ENCODE measurements at regions not wholly inside any gene's neighbourhood (a gene's known extent, or its start where the extent isn't known, plus 50 kb on each side); places are given as distances from the start of the nearest gene placed in this dataset.

DNA sequence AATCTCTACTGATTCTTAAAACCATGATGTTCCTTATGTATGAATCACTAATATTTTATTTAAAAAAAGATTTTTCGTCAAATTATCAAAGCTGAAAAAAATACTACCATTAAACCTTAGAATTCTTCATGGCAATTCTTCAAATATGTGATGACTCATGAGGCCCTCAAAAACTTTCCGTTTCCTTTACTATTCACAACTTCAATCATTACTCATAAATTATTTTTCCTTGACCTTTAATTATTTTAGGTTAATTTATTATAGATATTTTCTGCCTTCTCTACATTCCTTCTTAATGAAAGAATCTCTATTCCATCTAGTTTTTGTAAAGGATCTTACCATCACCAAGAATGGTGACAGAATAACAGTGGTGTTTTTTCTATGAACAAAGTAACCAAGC, 162.1 kb upstream of the SOX5 start:
- DNase-seq, result no peak

GRCh38 chr12:24111086-24111485, 161.6 kb upstream of the SOX5 start:
- DNase-seq, result no peak

DNA sequence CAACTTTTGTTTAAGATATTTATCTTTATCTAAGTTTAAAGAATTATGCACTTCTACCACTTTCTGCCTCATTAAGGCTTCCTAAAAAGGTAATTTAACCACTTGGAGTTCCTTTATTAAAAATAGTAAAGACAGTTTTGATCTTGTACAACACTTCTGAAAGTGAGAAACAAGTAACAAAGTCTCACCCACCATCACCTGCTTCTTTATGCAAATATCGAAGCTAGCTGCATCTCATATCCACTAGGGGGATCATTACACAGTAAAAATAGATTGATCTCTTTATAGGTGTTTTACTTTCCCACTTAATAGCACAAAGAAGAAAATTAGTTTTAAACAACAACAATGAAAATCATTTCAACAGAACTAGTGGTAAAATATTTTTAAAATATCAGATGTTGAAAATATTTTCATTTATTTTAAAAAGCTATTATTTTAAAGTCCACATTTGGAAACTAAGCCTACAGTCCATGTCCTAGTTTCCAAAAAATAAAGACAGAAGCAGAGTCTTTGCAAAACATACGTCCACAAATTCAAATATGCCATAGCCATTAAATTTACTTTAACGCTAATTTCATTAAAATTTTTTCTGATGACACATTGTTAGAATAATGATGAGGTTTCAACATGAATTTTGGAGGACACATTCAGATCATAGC, 160.0 kb upstream of the SOX5 start:
- no peak for DNase-seq

DNA sequence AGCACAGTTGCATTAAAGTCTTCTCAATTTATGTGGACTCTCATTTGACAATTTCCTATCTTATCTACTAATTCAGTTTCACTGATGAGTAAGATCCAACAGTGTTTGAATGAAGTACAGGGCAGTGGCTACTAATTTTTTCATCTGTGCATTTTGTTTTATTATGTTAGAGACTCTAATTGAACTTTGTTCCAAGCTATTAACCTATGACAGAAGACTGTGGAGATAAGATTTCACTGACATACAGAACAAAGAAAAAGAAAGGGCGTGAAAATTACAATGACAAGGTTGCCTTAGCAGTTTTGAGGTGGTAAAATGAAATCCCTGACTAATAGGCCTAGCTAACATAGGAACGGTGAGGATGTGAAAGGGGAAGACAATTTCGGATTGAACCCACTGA, 153.2 kb upstream of the SOX5 start:
- DNase-seq, result no peak

GRCh38 chr12:24099576-24099975, 150.1 kb upstream of the SOX5 start:
- no peak for DNase-seq

DNA sequence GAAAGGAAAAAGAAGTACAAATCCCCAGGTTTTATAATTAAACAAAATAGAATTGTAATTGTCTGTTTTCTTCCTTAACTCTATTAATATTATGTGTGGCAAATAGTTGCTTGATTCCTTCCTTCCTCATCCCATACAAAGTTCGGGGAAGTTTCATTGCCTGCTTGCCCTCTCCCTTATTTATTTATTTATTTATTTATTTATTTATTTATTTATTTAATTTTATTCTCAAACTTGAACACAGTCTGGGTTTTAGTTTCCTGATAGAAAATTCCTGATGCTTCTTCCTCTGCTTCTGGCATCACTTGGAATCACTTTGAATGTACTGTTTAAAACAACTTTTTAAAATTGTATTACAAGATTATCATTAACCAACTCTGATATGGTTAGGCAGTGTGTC, 145.8 kb upstream of the SOX5 start:
- no peak for DNase-seq

DNA sequence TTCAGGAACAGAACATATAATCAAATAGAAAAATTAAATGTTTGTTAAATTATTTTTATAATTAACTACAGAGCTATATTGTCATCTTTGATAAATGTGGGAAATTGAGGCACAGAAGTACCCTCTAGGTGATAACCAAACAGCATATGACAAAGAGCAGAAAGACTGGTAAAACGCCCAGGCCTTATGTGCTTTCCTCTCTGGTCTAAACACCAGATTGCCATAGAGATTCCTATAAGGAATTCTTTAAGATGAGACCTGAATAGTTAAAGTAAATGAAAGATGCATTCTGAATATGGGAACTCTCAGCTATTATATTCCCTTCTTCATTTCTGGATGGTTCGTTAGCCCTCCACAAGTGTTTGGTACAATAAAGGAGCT, 140.0 kb upstream of the SOX5 start:
- no peak for DNase-seq

- DNase-seq, result no peak
Observed at GRCh38 chr12:24088751-24089509, 139.5 kb upstream of the SOX5 start.

DNA sequence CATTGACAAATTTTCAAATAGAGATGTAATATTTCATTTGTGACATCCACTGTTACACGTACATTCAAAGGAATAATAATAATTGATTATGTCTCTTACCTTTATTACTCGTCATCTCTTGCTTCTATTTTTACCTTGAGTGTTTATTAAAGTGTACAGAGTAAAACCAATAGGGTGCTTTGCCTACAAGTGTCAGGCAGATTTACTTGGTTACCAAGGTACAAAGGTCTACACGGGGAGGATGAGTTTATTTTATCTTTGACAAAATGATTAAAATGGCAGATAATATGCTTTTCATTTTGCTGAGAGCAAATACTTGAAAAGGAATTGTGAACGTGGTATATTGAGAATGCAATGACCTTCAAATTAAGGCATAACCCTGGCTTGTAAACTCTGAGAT, 137.8 kb upstream of the SOX5 start:
- no peak for DNase-seq

DNA sequence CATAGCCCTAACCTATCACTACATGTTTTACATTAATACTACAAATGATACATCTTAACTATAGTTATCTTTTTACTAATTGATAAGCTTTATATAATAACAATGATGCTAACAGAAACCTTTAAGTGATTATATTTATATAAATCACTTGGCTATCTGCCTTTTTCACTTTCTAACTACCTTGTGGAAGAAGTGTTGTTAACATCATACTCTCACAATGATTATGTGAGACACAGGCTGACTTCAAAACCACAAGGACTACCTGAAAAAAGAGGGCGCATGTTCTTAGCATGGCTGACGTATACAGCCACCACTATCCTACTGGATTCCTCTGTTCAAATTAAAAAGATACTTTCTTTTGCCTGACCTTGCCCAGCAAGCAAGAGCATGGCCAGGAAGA, 135.3 kb upstream of the SOX5 start:
- DNase-seq, result no peak

DNA sequence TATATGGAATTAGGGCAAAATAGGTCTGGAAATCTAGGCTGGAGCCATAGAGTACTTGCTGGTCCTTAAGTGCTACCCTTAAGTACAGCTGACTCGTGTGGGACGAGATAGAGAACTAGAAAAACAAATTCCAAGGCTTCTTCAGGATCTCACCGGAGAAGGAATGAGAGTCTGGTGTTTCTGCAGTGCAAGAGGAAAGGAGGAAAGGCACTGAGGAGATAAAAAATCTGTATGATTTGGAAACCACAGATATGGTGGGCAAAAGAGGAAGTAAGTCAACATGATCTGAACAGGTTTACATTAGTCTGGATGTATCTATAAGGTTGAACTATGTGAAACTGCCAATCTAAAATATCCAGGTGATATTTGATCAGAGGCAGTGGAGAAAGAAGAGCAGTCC, 134.4 kb upstream of the SOX5 start:
- DNase-seq, result no peak

DNA sequence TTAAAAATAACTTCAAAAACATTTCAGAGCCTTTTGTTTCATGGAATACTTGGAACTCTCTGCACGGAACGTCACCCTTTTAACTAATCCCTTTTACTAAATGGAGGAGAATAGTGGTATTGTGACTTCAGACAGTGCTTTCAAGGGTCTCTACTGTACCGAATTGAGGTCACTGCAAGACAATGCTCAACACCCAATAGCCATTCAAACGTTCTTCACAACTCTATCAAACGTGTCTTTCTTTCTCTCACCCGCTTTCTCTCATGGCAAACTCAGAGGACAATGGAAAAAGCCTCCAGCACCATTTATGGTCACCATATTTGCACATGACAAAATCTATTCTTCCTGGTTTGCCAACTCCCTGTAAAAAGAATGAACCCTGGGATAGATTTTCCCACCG, 132.1 kb upstream of the SOX5 start:
- no peak for DNase-seq

- DNase-seq, result no peak
Observed at GRCh38 chr12:24081092-24081529, 131.6 kb upstream of the SOX5 start.

- DNase-seq, result no peak
Observed at GRCh38 chr12:24080465-24080864, 131.0 kb upstream of the SOX5 start.

GRCh38 chr12:24079083-24079482, 129.6 kb upstream of the SOX5 start:
- DNase-seq, result no peak

- no peak for DNase-seq
Observed at GRCh38 chr12:24078318-24078765, 128.9 kb upstream of the SOX5 start.

GRCh38 chr12:24077161-24077560, 127.7 kb upstream of the SOX5 start:
- no peak for DNase-seq

GRCh38 chr12:24075650-24076049, 126.2 kb upstream of the SOX5 start:
- no peak for DNase-seq

DNA sequence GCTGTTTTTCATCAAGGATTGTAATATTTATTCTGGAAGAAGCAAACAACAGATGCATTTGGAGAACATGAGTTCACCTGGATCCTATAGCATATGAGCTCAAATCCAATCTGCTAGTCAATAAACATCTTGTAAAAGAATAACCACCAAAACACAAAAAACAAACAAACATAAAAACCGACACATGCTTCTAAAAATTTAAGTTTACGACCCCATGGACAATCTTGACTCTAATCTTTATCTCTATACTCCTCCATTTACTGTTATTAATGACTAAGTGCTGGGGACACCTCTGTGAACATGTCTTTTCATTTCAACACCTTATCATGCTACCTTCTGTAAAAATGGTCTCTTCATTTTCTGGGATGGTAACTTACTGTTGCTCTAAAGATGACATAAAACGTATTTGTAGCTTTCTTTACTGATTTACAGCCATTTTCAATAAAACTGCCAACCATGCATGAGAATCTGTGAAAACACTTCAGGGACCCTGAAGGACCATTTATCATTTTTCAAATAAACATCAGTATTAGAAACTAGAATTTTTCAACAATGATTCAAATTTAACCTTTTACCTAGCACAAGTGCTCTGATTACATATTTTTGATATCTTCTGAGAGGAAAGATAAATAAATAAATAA, 123.8 kb upstream of the SOX5 start:
- no peak for DNase-seq

DNA sequence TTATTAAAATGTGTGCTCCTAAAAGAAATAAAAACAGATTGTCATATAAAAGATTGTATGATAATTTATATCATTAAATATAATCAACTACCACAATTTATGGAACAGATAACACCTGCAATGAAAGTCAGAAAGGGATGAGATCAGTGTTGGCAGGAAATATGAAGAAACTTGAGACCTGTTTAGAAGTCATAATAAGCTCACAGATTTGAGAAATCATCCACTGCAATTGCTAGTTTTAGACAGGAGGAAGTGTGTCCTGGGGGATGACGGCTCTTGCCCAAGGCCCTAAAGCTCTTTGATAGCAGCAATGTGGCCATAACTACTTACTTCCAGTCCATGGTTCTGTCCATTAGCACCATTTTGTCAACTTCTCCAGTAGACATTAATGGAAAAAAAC, 122.8 kb upstream of the SOX5 start:
- DNase-seq, result no peak

GRCh38 chr12:24071842-24072241, 122.4 kb upstream of the SOX5 start:
- no peak for DNase-seq

GRCh38 chr12:24069532-24070395, 120.3 kb upstream of the SOX5 start:
- no peak for DNase-seq

- DNase-seq, result no peak
Observed at GRCh38 chr12:24066865-24067264, 117.4 kb upstream of the SOX5 start.

All from amniotic stem cell (primary cell).